SU-DHL-6 (cell line): ENCODE measurements at regions not wholly inside any gene's neighbourhood (a gene's known extent, or its start where the extent isn't known, plus 50 kb on each side); places are given as distances from the start of the nearest gene placed in this dataset.

ENCODE experiments used
- EZH2phosphoT487 ChIP-seq: fragments of 200-600 bp; sonication (generic), shearing (Covaris generic); conservative IDR thresholded peaks from 2 replicates; pipeline ENCODE4 v1.6.1; 2018; ENCODE audit warnings: mild to moderate bottlenecking, antibody characterized with exemption, low read length, moderate library complexity, mixed read lengths
- TF ChIP-seq, protein P1 (sequence below): fragments of 200-600 bp; sonication (generic); IDR thresholded peaks from one replicate; pipeline ENCODE4 v1.5.1; 2017; ENCODE audit warnings: antibody characterized with exemption, mild to moderate bottlenecking, low read length, moderate library complexity; ENCODE audit not compliant: insufficient read depth, poor library complexity, severe bottlenecking

DNA sequence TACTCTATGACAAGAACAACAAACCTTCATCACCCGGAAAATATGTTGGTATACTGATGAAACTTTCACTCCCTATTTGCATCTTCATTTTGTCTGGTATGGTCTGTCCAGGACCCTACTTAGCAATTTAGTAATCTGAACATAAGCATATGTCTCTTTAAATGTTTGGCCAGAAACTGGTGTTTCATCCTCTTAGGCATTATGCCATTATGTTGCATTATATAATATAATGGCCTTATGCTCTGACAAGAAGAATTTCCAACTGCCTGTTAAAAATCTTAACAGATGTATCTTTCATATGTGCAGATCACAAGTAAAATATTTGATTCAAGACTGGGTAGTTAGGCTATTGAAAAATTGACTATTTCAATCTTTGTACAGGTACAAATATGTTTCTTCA is 610.6 kb upstream of the PRR20A start:
- TF ChIP-seq, protein P1, sequence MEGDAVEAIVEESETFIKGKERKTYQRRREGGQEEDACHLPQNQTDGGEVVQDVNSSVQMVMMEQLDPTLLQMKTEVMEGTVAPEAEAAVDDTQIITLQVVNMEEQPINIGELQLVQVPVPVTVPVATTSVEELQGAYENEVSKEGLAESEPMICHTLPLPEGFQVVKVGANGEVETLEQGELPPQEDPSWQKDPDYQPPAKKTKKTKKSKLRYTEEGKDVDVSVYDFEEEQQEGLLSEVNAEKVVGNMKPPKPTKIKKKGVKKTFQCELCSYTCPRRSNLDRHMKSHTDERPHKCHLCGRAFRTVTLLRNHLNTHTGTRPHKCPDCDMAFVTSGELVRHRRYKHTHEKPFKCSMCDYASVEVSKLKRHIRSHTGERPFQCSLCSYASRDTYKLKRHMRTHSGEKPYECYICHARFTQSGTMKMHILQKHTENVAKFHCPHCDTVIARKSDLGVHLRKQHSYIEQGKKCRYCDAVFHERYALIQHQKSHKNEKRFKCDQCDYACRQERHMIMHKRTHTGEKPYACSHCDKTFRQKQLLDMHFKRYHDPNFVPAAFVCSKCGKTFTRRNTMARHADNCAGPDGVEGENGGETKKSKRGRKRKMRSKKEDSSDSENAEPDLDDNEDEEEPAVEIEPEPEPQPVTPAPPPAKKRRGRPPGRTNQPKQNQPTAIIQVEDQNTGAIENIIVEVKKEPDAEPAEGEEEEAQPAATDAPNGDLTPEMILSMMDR, result no peak
- TF ChIP-seq EZH2phosphoT487, result no peak
